GM18519 (cell line): ENCODE measurements at regions not wholly inside any gene's neighbourhood (a gene's known extent, or its start where the extent isn't known, plus 50 kb on each side); places are given as distances from the start of the nearest gene placed in this dataset.

Source experiments
- ATAC-seq: cut with Tn5 transposase; IDR thresholded peaks from one replicate; pipeline ENCODE4 v1.9.1; 2021; ENCODE audit warnings: mild to moderate bottlenecking, moderate library complexity; ENCODE audit not compliant: unreplicated experiment, low FRiP score

DNA sequence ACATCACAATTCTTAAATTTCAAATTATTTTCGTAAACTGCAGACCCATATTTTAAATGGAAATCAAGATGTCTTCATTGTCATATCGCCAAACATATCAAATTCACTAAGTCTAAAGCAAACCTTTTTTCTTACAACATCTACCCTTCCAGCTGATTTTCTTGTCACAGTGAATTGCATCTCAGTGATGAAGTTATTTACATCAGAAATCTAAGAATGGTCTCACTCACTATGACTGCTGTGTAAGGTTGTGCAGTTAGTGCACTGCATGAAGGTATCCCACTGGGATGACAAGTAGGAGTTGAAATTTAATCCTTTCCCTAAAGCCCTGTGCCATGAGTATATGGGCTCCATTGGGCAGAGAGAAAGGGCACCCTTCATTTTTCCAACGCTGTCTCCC lies 399.4 kb upstream of the ITGA1 start:
- no peak for ATAC-seq

DNA sequence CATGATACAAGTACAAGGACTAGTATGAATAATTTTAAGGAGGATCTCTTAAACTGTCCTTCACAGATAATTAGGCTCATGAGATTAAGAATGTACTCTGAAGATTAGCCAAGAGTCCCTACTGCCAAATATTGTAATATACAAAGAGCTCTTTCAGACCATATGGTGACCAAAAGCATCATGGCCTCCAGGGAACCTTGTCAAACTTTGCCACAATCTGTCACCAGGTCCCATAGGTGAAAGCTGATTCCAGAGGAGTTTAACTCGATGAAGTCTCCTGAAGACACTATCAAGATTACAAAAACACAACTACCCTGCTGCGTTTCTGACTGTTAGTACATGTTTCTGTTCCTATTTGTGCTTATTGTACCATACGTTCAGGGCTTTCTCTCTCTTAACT lies 395.4 kb upstream of the ITGA1 start:
- ATAC-seq: no peak

DNA sequence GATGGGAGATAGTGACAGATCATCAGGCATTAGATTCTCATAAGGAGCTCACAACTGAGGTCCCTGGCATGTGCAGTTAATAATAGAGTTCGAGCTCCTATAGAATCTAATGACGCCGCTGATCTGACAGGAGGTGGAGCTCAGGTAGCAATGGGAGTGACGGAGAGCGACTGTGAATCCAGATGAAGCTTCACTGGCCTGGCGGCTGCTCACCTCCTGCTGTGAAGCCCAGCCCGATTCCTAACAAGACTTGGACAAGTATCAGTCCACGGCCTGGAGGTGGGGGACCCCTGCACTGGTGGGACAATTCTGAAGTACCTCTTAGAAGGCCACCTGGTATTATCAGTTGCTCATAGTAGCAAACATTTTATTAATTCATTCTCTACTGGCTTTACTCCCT lies 377.9 kb upstream of the ITGA1 start:
- ATAC-seq: no peak

DNA sequence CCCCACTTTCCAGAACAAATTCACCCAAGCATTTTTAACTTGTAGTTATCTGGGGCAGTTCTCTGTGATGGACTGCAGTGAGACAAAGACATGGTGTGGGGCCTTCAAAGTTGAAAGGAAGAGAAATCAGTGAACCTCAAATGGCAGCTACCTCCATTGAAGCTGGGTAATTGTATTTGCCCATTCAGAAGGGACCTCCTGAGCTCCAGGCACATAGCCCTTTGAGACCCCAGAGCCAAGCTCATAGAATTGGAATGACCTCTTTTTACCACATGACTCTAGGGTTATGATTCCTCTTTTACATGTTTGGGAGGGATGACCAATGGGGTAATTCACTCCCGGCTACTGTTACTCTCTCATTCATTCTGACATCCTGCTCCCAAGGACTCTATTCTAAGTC lies 368.4 kb upstream of the ITGA1 start:
- ATAC-seq: no peak

DNA sequence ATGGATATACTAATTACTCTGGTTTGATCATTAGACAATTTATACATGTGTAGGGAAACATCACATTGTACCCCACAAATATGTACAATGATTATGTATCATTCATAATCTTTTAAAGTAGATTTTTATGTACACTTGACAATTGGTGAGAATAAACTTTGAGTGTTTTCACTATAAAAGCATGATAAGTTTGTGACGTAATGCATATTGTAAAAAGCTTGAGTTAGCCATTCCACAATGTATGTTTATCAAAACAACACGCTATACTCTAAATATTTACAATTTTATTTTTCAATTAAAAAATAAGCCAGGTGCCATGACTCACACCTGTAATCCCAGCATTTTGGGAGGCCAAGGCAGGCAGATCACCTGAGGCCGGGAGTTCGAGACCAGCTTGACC lies 360.1 kb upstream of the ITGA1 start:
- no peak for ATAC-seq

DNA sequence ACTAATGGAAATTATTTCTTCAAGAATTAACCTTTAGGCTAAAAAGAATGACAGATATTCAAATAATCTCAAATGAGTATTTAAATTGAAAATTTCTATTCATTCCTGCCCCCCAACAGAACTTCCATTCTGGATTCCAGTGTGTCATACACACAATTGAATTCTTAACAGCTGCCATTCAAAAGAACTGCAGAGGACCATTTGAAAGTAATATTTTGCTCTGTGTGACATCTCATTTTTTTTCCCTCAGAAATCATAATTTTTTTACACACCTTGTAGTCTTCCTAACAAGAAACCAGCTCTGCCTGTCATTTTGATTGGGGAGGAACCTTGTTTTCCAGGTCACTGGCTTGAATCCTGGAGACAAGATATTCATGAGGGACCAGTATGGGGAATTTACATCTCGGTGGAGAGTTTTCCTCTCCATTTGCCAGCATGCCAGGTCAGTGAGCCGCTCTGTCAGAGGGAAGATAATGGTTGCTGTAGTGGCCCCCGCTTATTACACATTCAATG lies 358.7 kb upstream of the ITGA1 start:
- ATAC-seq: no peak

DNA sequence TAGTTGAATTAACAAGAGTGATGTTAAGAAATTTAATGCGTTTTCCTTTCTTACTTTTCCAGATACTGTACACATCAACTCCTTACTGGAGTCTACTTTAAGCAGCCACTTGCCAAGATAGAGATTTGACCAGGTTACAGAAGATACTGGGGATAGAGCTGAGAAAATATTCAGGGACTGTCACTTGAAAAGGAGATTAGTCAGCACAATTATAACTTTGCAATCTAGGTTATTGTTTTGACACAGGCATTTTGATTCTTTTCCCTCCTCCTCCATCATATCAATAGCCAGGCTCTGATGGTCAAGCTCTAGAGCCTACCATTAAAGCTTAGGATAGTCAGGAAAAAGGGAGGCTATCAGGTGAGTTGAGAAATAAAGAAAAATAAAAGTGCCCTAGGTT lies 345.9 kb upstream of the ITGA1 start:
- ATAC-seq: no peak

DNA sequence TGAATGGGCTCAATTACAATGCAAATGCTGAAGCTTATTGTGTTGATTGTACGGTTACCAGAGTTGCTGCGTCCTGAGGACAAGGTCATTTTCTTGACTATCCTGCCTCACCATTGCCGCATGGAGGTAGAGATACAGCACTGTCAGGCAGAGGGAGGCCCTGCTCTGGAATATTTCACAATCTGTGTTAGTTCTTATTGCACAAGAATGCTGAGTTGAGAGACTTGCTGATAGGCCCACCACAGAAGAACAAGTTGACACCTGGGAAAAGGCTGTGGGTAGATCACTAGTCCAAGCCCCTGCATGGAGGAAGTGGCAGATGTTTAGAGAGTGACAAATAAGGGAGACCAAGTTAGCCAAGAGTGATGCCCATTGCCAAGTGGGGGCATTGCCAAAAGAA lies 344.5 kb upstream of the ITGA1 start:
- ATAC-seq: no peak

DNA sequence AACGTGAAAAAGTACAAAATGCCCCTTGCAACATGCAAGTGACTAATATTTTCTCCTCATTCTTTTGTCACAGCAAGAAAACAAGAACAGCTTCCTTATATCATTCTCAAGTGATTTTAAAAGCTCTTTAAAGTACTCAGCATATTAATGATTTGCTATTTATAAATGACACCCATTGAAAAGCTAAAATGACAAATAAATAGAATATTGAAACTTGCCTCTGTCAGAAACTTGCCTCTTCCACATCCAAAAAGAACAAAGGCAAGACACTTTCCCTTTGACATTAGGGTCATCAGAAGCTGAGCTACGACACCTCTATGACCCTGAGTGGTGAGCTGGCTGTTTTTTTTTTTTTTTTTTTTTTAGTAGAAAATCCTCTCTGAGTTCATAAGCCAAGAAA lies 339.6 kb upstream of the ITGA1 start:
- no peak for ATAC-seq

DNA sequence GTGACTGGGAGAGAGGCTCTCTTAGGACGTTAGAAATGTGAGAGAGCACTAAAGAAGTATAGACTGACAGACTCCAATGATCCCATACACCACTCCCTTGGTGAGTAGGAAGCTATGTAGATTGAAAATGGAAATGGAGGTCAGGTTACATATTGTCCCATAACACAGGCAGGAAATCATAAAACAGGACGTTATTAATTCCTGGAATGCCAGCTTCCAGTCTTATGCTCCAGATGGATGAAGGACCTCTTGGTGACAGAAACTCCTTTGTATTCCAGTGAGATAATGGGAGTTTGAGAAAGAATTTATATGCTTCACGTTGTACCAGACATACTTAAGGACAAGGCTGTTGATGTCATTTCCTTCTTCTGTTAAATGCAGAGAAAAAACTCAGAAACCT lies 338.2 kb upstream of the ITGA1 start:
- no peak for ATAC-seq

DNA sequence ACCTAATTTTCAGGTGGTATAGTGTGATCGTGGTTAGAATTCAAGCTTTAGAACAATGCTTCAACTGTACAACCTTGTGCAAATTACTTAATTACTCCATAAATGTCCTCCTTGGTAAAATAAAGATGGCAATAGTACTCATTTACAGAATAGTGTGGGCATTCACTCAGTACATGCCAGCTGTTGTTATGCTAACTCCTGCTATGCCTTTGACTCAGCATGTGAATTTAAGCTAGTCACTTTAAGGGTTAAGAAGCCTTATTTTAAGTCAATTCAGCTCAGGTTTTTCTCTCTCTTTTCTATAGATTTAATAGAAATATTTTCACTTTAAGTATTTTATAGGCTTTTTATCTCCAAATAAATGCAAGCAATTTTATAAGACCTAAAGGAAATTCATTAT lies 335.6 kb upstream of the ITGA1 start:
- no peak for ATAC-seq

DNA sequence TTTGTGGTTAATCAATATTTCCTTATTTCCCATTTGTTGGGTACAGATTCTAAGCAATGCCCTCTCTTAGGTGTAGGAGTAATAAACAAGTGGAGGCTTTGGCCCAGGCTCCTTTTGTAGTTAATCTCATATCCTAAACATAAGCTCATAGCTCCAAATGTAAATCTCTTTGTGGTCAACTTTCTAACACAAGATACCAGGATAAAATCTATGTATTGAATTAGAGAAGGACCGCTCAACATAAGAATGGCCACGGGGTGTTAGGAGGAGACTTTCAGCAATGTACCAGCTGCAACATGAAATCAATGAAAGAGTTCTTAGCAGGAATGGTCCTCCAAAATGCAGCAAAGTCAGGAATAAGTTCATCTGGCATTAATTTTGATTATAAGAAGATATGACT lies 334.5 kb upstream of the ITGA1 start:
- ATAC-seq: no peak

DNA sequence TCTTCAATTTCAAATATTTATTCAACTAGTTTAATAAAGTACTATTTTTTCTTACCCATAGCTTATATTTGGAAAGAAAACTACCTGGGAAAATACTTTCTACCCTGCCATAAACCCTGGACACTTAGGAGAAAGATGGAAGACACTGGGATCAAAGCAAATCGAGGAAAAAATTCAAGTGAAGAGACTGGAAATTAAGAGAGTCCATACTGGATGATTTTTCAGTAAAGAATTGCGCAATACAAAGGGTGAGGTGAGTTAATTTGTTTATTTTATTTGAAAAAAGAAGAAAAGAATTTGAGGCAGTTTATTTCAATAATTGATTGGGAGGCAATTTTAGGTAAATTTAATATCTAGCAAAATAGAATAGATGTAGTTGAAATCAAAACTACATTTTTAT lies 331.8 kb upstream of the ITGA1 start:
- ATAC-seq: no peak

DNA sequence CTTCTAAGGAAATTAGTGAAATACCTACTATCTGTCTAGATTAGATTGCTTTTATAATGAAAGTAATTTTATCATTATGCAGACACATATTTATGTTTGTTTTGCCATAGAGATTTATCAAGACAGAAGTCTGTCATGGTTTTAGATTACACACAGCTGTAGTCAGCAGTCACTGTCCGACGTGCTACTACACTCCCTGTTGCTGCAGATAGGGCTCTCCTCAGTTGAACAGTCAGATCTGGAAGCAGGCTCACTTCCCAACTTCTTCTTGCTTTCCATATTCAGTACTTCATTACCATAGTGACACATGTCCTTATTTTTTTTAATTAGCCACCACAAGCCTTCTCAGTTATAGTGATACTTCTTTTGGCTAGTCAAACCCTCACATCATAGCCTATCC lies 329.9 kb upstream of the ITGA1 start:
- no peak for ATAC-seq

DNA sequence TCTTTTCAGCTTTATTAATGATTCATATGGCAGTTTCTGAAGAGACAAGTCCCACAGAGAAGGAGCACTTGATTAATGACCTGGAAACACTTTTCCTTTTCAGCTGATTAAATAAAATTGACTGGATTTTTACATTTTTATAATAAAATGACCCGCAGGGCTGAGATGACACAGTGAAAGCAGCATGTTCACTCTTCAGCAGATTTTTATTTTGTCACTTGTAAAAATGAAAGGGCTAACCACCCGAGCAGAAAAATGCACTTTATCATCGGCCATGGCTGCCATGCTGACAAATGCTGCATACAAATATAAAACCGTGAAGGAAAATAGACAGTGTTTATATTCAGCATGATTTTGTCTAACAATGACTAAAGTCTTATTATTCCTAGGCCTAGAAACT lies 321.6 kb upstream of the ITGA1 start:
- ATAC-seq: no peak

DNA sequence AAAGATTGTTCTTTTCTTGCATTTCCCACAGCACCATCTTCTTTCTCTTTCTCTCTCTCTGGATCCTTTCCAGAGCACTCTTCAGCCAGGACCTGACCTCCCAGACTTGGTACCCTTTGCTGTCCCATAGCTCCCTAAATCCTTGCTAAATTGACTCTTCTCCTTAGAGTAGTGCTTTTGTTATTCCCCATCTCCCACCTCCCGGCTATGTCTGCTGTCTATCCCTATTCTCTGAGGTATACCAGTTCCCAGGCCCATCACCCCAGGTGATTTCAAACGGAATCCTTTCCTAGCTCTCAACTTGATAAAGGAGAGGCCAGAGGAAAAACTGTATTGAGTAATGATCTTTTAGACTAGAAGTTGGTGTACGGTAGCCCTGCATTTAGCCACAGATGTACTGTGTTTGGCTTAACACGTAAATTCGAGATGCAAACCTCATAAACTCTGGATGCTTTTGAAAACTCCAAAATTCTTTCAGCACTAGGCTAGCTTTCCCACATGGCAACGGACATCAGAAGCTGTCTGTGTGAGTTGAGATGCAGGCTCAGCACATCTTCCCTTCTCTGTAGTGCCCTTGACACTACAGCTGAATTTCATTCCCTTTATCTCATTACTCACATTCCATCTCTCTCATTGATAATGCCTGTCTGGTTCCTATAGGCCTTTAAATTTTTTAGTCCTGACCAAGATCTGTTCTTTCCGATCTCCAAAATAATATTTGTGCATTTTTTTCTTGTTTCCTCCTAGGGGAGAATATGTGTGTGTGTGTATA lies 320.8 kb upstream of the ITGA1 start:
- ATAC-seq: no peak

DNA sequence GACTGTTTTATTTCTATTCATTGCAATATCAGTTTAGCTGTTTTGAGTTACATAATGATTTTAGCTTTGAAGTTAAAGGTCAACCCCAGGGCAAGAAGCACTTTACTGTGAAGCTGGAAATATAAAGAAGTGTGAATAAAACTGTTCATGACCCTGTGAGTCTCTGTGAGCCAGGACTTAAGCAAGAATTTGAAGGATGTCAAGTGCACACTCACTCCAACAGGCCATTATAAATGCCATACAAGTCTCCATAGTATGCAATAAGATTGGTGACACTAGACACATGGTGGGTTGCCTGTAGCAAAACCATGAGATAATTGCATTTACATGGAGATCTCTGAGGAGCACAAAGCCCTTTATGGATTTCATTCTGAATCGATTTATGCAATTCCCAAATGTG lies 318.7 kb upstream of the ITGA1 start:
- no peak for ATAC-seq

DNA sequence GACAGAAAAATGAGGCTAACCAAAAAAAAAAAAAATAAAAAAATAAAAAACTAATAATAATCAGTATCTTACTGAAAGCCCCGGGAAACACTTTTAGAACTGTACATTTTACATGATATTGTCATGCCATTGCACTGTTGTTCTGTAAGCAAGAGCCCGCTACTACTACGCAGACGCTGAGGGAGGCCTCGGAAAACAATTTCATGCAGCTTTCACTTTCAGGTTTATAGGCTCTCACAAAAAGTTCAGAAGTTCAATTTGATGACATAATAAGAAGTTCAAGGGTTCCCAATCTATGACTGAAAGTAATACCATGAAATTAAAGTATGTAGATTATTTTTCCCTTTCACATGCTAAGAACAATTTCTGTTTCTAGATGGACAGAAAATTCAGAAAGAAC lies 318.3 kb upstream of the ITGA1 start:
- no peak for ATAC-seq

DNA sequence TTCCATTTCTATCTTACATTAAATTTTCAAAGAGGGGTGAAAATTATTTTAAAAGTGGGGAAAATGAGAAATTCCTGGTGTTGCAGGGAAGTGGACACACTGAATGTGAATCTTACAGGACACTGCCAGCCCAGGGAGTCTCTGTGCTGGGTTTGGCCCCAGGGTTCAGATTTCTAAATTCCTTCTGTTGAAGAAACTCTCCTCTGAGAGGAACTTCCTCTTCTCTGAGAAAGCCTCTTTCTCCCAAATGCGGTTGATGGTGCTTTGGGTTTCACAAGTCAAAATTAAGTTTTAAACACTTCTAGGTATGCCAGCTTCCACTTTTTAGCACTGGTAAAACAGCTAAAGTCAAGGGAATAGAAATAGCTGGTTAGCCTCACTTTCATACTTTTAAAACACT lies 317.9 kb upstream of the ITGA1 start:
- ATAC-seq: no peak

DNA sequence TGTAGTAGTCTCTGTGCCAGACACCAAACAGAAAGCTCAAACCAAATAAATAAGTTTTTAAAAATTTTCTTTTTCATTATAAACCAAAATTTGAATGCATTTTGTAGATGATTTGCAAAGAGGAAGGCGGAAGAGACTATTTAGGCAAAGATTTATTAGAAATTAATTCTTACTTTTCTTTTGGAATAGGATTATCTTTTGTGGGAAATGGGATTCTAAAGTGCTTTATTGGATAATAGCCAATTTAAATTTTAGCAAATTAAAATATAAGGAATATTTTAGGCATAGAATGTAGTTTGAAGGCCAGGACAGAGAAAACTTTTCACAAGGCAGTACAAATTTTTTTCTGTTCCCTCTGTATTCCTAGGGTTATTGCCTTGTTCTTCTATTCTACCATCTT lies 311.4 kb upstream of the ITGA1 start:
- ATAC-seq: no peak

DNA sequence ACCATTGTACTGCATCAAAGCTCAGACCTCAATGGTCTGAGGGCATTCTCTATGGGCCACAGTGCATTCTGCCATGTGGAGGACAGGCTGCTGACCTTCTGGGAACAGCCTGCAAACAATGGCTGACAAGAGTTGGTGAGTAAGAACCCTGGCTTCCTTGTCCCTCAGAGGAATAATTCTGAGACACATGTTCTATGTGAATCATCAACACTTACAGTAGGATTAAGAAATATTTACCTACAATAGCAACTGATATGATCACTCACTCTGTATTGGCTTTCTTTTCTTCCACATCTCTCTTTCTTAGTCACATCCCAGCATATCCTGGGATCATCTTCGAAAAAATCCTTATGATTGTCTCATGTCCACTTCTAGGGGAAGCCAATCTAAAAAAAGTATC lies 306.5 kb upstream of the ITGA1 start:
- ATAC-seq: no peak

DNA sequence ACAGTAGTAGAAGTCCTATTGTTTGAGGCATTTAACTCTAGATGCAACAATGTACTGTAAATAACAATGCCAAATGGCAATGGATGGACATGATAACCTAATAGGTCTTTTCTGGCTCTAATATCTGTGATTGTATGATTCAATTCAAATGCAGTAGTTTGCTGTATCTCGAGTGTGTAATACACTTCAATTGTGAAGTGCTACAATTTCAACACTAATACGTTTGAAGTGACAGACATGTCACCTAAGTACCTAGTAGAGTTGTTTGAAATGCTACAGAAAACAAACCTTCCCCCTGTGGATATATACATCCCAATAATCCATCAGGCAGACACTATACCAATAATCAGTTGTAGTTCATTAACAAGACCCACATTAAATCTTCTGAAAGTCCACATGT lies 305.9 kb upstream of the ITGA1 start:
- ATAC-seq: no peak
